ENCODE measurements at regions not wholly inside any gene's neighbourhood (a gene's known extent, or its start where the extent isn't known, plus 50 kb on each side); places are given as distances from the start of the nearest gene placed in this dataset.
"Not testable (repeated sequence)": the region's sequence is repeated elsewhere in the genome, so short reads cannot be mapped to it uniquely, and the experiment has no call there.

DNA sequence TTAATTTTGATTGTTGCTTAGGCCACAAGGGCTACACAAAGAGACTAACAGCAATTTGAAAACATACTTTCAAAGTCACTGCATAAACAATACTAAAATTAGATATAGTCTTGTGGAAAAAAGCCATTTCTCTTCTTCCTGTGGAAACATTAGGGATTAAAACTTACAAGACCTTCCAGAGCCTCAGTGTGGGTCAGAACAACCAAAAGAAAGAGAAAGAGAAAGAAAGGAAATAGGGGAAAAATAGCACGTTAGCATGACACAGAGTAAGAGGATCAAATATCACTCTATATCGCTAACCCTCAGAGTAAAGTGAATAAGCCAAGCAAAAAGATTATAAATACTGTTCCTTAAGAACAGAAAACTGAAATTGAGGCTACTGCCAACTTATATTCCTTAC is 127.8 kb upstream of the DIAPH2 start:
- no peak overlapping the region for H3K27ac ChIP-seq
- TF ChIP-seq ZFX (IDR thresholded peaks at IDR 0.05; ENCODE audit: borderline replicate concordance): no peak
- TF ChIP-seq, protein P1, sequence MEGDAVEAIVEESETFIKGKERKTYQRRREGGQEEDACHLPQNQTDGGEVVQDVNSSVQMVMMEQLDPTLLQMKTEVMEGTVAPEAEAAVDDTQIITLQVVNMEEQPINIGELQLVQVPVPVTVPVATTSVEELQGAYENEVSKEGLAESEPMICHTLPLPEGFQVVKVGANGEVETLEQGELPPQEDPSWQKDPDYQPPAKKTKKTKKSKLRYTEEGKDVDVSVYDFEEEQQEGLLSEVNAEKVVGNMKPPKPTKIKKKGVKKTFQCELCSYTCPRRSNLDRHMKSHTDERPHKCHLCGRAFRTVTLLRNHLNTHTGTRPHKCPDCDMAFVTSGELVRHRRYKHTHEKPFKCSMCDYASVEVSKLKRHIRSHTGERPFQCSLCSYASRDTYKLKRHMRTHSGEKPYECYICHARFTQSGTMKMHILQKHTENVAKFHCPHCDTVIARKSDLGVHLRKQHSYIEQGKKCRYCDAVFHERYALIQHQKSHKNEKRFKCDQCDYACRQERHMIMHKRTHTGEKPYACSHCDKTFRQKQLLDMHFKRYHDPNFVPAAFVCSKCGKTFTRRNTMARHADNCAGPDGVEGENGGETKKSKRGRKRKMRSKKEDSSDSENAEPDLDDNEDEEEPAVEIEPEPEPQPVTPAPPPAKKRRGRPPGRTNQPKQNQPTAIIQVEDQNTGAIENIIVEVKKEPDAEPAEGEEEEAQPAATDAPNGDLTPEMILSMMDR (IDR thresholded peaks at IDR 0.05): no peak

- not testable (repeated sequence) for H3K27ac ChIP-seq
Observed at GRCh38 chrX:96561129-96561528, 123.5 kb upstream of the DIAPH2 start.

DNA sequence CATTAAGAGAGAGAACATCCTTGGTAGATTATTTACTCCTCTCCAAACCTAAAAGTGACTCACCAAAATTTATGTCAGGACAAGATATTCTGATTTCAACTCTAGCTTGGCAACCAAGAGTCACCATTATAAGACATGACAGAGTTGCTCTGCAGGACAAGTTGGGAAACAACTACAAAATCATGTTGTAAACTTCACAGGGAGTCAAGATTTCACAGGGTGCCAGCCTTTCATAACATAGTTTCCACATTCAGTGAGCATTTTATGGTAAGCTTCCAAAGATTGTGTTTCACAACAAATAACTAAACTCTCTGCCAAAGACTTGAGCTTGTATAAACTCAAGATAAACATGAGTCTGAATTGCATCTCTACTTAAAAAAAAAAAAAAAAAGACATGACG is 121.0 kb upstream of the DIAPH2 start:
- no peak for TF ChIP-seq ZFX (IDR thresholded peaks at IDR 0.05; ENCODE audit: borderline replicate concordance)
- TF ChIP-seq, protein P1 (IDR thresholded peaks at IDR 0.05): no peak
- peak overlapping the region; percentile 33; the same call in 1 of the 2 replicates for H3K27ac ChIP-seq

DNA sequence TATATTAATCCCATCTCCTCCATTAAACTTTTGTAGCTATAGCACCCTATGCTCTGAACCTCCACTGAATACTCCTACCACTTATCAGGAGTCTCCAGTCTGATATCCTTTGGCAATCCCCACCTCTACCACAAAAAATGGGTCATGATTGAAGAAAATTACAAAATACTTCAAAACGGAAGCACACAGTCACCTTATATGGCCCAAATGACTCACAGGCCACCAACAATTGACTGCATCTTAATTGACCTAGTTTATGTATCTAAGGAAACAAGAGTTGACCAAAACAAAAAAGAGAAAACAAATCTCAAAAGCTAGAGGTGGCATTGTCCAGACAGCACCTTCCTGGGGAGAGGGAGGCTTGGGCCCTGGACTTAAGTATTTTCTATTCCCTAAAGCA is 120.0 kb upstream of the DIAPH2 start:
- TF ChIP-seq, protein P1 (IDR thresholded peaks at IDR 0.05): no peak
- no peak for TF ChIP-seq ZFX (IDR thresholded peaks at IDR 0.05; ENCODE audit: borderline replicate concordance)
- H3K27ac ChIP-seq: no peak overlapping the region

GRCh38 chrX:96566878-96567277 is 117.8 kb upstream of the DIAPH2 start:
- no peak overlapping the region for H3K27ac ChIP-seq

GRCh38 chrX:96568071-96568470 is 116.6 kb upstream of the DIAPH2 start:
- TF ChIP-seq, protein P1 (IDR thresholded peaks at IDR 0.05): no peak
- TF ChIP-seq ZFX (IDR thresholded peaks at IDR 0.05; ENCODE audit: borderline replicate concordance): no peak
- no peak overlapping the region for H3K27ac ChIP-seq

More at GRCh38 chrX:96566878-96567277, 117.8 kb upstream of the DIAPH2 start:
- TF ChIP-seq, protein P1 (IDR thresholded peaks at IDR 0.05): no peak
- no peak for TF ChIP-seq ZFX (IDR thresholded peaks at IDR 0.05; ENCODE audit: borderline replicate concordance)

DNA sequence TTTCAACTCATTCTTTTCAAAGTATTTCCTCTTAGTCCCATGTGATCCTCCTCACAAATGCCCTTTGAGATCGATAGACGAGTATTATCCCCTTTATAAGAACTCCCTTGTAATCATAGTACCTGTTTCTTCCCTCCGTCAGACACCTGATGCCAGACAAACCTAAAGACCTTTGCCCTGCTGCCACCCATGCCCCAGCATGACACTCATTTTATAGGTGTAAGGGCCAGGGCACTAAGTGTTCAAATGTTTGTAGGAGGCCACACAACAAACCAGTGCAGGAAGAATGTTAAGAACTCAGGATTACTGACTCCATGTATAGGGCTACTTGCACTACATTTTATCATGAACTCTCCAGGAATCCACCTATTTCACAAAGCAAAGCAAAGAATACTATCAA is 115.6 kb upstream of the DIAPH2 start:
- no peak for TF ChIP-seq ZFX (IDR thresholded peaks at IDR 0.05; ENCODE audit: borderline replicate concordance)
- TF ChIP-seq, protein P1 (IDR thresholded peaks at IDR 0.05): no peak
- no peak overlapping the region for H3K27ac ChIP-seq

DNA sequence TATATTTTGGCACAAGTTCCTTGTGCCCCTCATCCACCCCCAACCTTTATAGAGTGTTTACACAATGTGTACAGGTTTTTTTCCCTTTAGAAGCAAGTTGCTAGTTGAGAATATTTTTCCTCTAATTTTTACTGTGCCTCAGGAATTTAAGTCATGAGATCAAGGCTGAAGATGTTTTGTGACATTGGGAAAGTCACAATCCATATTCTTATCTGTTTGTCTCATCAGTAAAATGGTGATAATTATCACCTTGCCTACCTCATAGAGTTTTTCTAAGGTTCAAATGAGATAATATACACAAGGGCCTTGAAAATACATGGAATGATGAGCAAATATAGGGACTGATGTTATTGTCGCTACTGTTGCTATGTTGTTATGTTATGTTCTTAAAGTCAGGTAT is 109.6 kb upstream of the DIAPH2 start:
- no peak overlapping the region for H3K27ac ChIP-seq
- TF ChIP-seq, protein P1 (IDR thresholded peaks at IDR 0.05): no peak
- TF ChIP-seq ZFX (IDR thresholded peaks at IDR 0.05; ENCODE audit: borderline replicate concordance): no peak

Data from 22Rv1 (cell line).